HG03432 (cell line): ENCODE measurements at regions not wholly inside any gene's neighbourhood (a gene's known extent, or its start where the extent isn't known, plus 50 kb on each side); places are given as distances from the start of the nearest gene placed in this dataset.

Experiments used
- ATAC-seq: cut with Tn5 transposase; IDR thresholded peaks from one replicate; pipeline ENCODE4 v1.9.1; 2021; ENCODE audit warnings: mild to moderate bottlenecking, moderate library complexity; ENCODE audit not compliant: unreplicated experiment

GRCh38 chr1:98005326-98006010 is 84.6 kb upstream of the DPYD start:
- ATAC-seq, result no peak

- no peak for ATAC-seq
Observed at GRCh38 chr1:98003442-98003841, 82.6 kb upstream of the DPYD start.

GRCh38 chr1:98002288-98002687 is 81.5 kb upstream of the DPYD start:
- ATAC-seq, result no peak

- ATAC-seq, result no peak
Observed at GRCh38 chr1:98001764-98002163, 80.9 kb upstream of the DPYD start.

- ATAC-seq, result no peak
Observed at GRCh38 chr1:97999320-97999719, 78.5 kb upstream of the DPYD start.

GRCh38 chr1:97996880-97997279 is 76.0 kb upstream of the DPYD start:
- ATAC-seq, result no peak

GRCh38 chr1:97989094-97989680 is 68.4 kb upstream of the DPYD start:
- ATAC-seq, result no peak

- ATAC-seq, result no peak
Observed at GRCh38 chr1:97986041-97987005, 65.5 kb upstream of the DPYD start.

GRCh38 chr1:97983126-97983525 is 62.3 kb upstream of the DPYD start:
- no peak for ATAC-seq

- ATAC-seq, result no peak
Observed at GRCh38 chr1:97980530-97980929, 59.7 kb upstream of the DPYD start.

GRCh38 chr1:97976801-97977200 is 56.0 kb upstream of the DPYD start:
- ATAC-seq, result no peak
